Small intestine (tissue), 7 donors: ENCODE measurements at regions not wholly inside any gene's neighbourhood (a gene's known extent, or its start where the extent isn't known, plus 50 kb on each side); places are given as distances from the start of the nearest gene placed in this dataset.
"Not testable (repeated sequence)": the region's sequence is repeated elsewhere in the genome, so short reads cannot be mapped to it uniquely, and the experiment has no call there.

Source experiments
- DNase-seq, 2 donors: peaks; one replicate each; pipeline versions ENCODE4 v3.0.0 to v3.0.0-alpha.2; 2013
- FAIRE-seq: peaks from 2 replicates; lab custom pipeline; 2012; peaks lifted over from hg19 to GRCh38; lab: Jason Lieb, UNC
- H3K27ac ChIP-seq, 3 donors: one replicate each; pipeline ENCODE4 v1.5.1; 2013; ENCODE audit warnings: low read length in 2 of 3, mild to moderate bottlenecking in 2 of 3, control low read depth in 1 of 3, inconsistent platforms in 1 of 3, low read depth in 1 of 3, moderate library complexity in 1 of 3
- H3K27me3 ChIP-seq, 3 donors: one replicate each; pipeline ENCODE4 v1.6.1; 2013; ENCODE audit warnings: low read length in 3 of 3, inconsistent platforms in 1 of 3; ENCODE audit not compliant: control insufficient read depth in 3 of 3, insufficient read depth in 3 of 3
- H3K36me3 ChIP-seq, 3 donors: one replicate each; pipeline ENCODE4 v1.6.1; 2013; ENCODE audit warnings: low read length in 3 of 3, inconsistent platforms in 1 of 3, low read depth in 1 of 3, mild to moderate bottlenecking in 1 of 3, moderate library complexity in 1 of 3; ENCODE audit not compliant: control insufficient read depth in 3 of 3, insufficient read depth in 2 of 3
- H3K4me1 ChIP-seq, 3 donors: one replicate each; pipeline ENCODE4 v1.6.1; 2013; ENCODE audit warnings: low read length in 2 of 3, inconsistent platforms in 1 of 3, low read depth in 1 of 3, mild to moderate bottlenecking in 1 of 3, moderate library complexity in 1 of 3; ENCODE audit not compliant: control insufficient read depth in 3 of 3, insufficient read depth in 2 of 3
- H3K4me3 ChIP-seq, 3 donors: one replicate each; pipeline ENCODE4 v1.5.1; 2013; ENCODE audit warnings: low read length in 3 of 3, control low read depth in 1 of 3, inconsistent platforms in 1 of 3, low read depth in 1 of 3, mild to moderate bottlenecking in 1 of 3, moderate library complexity in 1 of 3
- H3K9me3 ChIP-seq, 2 donors: one replicate each; pipeline ENCODE4 v1.6.1; 2013; ENCODE audit warnings: low read depth in 1 of 2, low read length in 1 of 2; ENCODE audit not compliant: control insufficient read depth in 2 of 2, insufficient read depth in 1 of 2
- WGBS, 3 donors: extraction: QIAGEN DNeasy Blood & Tissue Kit; methylation state at CpG; one replicate each; pipeline ENCODE4 v1.1.7; 2013; 5-methylcytosine and 5-hydroxymethylcytosine counted together
- donor health status: healthy with polysubstance abuse.
- donor health status: control.
- donor health status: control.
- donor health status: Bipolar disorder and iron deficiency.
- donor health status: healthy.

DNA sequence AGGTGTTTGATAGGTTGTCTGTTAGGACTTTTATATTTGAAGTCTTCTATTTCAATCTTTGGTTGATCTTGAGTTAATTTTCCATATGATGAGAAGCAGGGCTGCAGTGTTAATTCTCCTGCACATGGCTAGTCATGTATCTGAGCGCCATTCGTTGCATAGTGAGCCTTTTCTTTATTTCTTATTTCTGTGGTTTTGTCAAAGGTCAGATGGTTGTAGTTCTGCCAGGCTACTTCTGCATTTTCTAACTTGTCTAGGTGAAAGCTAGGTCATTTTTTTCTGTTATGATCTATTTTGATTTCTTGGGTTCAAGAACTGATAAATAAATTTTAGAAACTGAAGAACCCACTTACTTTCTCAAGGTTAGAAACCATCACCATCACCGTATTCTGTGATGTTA lies 56.7 kb downstream of the CCDC74A start:
- FAIRE-seq (no peak), DNase-seq (no peak)
- 84 to 89% (median 85%) methylated on average over 3 of the region's 3 CpGs for WGBS, 3 donors
- H3K4me1 ChIP-seq: no peaks in the 10 kb centered on the region
- H3K9me3 ChIP-seq: no peaks in the 10 kb centered on the region
- no peaks in the 10 kb centered on the region for H3K36me3 ChIP-seq
- no peak overlapping the region for H3K27ac ChIP-seq
- no peak overlapping the region for H3K4me3 ChIP-seq
- H3K27me3 ChIP-seq: no peaks in the 10 kb centered on the region

DNA sequence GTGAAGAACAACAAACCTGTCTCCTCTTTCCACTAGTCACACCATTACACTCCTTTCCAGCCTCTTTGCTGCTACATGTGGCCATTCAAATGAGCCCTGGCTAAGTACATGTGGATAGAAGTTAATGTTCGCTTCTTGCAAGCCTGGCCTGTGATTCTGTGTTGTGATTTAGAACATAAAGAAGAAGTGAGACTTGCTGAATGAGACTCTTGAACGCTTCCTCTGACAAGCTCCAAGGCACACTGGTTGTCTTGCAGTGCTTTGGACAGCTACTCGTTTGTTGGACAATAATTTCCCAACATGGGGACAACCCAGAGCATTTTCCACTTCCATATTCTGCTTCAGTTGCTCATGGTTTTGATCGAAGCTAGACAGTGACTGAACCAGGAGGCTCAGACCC lies 57.3 kb downstream of the CCDC74A start:
- Histone ChIP-seq H3K27ac (no peak overlapping the region), H3K27me3 (no peaks in the 10 kb centered on the region), H3K9me3 (no peaks in the 10 kb centered on the region), H3K4me3 (no peak overlapping the region), H3K4me1 (no peaks in the 10 kb centered on the region), H3K36me3 (no peaks in the 10 kb centered on the region)
- FAIRE-seq (no peak), DNase-seq (no peak)
- 77 to 82% (median 77%) methylated on average over 4 of the region's 4 CpGs for WGBS, 3 donors

DNA sequence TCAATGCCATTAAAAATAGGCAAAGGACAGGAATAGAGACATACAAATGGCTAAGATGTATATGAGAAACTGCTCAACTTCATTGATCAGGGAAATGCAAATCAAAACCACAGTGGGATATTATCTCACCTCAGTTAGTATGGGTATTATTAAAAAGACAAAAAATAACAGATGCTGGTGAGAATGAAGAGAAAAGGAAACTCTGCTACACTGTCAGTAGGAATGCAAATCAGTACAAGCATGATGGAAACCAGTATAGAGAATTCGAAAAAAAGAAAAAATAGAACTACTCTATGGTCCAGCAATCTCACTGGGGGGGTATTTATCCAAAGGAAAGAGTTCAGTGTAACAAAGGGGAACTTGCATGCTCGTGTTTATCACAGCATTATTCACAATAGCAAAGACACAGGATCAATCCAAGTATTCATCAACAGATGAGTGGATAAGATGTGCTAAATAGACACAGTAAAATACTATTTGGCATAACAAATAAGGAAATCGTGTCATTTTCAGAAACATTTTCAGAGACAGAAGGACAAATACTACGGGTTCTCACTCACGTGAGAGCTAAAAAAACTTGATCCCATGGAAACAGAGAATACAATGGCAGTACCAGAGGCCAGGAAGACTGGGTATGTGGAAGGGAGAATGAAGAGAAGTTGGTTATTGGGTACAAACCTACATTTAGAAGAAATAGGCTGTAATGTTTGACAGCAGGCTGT lies 60.6 kb downstream of the CCDC74A start:
- WGBS, 3 donors: 64 to 74% (median 65%) methylated on average over 5 of the region's 5 CpGs
- H3K4me3 ChIP-seq: no peak overlapping the region
- H3K9me3 ChIP-seq: no peaks in the 10 kb centered on the region
- H3K27ac ChIP-seq: no peak overlapping the region
- no peaks in the 10 kb centered on the region for H3K36me3 ChIP-seq
- DNase-seq (no peak), FAIRE-seq (no peak)
- H3K27me3 ChIP-seq: no peaks in the 10 kb centered on the region
- H3K4me1 ChIP-seq: no peaks in the 10 kb centered on the region

DNA sequence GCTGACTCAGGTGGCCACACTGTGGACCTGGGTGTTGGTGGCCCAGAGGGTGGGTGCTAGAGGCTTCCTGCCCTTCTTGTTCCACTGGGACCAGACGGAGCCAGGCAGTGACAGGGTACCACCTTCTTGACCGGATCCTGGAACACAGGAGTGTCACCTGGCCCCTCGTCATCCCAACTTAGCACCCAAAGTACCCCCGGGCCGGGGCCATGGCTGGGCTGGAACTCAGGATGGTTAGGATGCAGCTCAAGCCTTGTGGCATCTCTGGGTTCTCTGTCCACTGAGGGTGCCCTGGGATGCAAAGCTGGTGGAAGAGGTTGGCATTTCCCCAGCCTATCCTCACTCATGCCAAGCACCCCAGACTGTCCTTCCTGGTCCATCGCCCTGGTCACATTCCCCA lies 61.4 kb downstream of the CCDC74A start:
- not testable (repeated sequence) for H3K36me3 ChIP-seq, DNase-seq, H3K4me1 ChIP-seq, FAIRE-seq, H3K27ac ChIP-seq, H3K4me3 ChIP-seq, H3K27me3 ChIP-seq, H3K9me3 ChIP-seq
- WGBS, 3 donors: 73 to 85% (median 84%) methylated on average over 6 of the region's 6 CpGs

DNA sequence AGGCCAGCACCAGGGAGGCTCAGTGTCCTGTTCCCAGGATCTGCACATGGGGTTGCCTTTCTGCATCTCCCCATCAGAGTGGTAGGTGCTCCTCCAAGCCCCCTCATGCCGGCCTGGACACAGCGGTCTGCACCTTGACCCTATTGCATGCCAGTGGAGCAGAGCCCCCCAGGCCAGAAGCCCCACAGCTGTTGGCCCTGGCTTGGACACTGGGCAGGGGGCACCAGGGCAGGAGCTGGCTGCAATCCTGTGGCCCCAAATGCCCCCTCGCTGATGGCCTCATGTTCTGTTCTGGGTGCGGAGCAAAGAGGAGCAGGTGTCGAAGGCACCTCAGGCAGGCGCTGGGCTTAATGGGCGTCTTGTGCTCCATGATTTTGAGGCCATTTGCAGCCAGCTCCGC lies 62.7 kb downstream of the CCDC74A start:
- Histone ChIP-seq H3K27me3 (no peaks in the 10 kb centered on the region), H3K4me1 (no peaks in the 10 kb centered on the region), H3K36me3 (no peaks in the 10 kb centered on the region), H3K9me3 (no peaks in the 10 kb centered on the region), H3K27ac (no peak overlapping the region), H3K4me3 (no peak overlapping the region)
- FAIRE-seq (no peak), DNase-seq (no peak)
- WGBS, 3 donors: 91 to 93% (median 92%) methylated on average over 8 of the region's 8 CpGs

DNA sequence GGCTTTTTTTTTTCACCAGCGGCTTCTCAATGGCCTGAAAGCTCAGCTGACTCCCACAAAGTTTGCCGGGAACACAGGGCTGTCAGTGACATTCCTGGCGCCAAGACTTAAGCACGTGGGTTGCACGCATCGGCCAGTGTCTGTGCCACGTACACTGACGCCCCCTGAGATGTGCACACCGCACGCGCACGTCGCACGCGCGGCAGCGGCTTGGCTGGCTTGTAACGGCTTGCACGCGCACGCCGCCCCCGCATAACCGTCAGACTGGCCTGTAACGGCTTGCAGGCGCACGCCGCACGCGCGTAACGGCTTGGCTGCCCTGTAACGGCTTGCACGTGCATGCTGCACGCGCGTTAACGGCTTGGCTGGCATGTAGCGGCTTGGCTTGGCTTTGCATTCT lies 63.2 kb downstream of the CCDC74A start:
- FAIRE-seq: no peak

DNA sequence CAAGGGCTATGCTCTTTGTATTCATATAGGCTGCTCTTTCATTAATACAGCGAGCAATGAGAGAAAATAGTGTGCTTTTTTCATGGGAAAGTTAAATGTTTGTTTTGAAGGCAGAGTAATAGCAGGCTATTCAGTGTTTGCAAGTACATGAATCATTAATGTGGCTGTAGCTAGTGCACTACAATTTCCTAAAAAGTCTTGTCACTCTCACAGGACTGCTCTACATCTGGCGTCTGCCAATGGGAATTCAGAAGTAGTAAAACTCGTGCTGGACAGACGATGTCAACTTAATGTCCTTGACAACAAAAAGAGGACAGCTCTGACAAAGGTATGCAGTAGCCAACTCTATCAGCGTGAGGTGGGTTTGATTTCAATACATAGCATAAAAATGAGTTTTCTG lies 68.9 kb downstream of the CCDC74A start:
- 41 to 50% (median 43%) methylated on average over 4 to 5 of the region's 5 CpGs for WGBS, 3 donors
- H3K4me3 ChIP-seq, H3K9me3 ChIP-seq, H3K27me3 ChIP-seq, FAIRE-seq, DNase-seq, H3K27ac ChIP-seq, H3K36me3 ChIP-seq, H3K4me1 ChIP-seq: not testable (repeated sequence)

More for the DNA sequence above, 63.2 kb downstream of the CCDC74A start:
- 89 to 92% (median 91%) methylated on average over 38 to 39 of the region's 39 CpGs for WGBS, 3 donors
- no peak for DNase-seq
- no peak overlapping the region for H3K27ac ChIP-seq
- no peaks in the 10 kb centered on the region for H3K27me3 ChIP-seq
- no peaks in the 10 kb centered on the region for H3K4me1 ChIP-seq
- H3K36me3 ChIP-seq: no peaks in the 10 kb centered on the region
- H3K9me3 ChIP-seq: no peaks in the 10 kb centered on the region
- H3K4me3 ChIP-seq: no peak overlapping the region

DNA sequence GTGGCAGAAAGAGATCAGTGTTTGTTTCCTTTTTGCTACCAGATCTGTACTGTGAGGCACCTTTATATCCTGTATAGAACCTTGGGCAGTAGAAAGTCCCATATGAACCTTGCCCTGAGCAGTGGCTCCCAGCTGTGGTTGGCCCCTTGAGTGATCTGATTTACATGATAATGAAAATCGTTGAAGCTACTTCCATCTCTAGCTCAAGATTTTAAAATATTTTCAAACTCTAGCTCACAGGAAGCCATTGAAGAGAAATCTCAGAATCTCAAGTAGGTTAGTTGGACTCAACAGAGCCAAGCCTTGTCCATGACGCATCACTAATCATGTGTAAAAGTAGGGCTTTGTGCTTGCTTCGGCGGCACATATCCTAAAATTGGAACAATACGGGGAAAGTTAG lies 74.8 kb downstream of the CCDC74A start:
- H3K27me3 ChIP-seq, DNase-seq, H3K4me3 ChIP-seq, H3K4me1 ChIP-seq, H3K27ac ChIP-seq, FAIRE-seq, H3K9me3 ChIP-seq, H3K36me3 ChIP-seq: not testable (repeated sequence)
- 57 to 73% (median 58%) methylated on average over 2 to 3 of the region's 5 CpGs for WGBS, 3 donors

DNA sequence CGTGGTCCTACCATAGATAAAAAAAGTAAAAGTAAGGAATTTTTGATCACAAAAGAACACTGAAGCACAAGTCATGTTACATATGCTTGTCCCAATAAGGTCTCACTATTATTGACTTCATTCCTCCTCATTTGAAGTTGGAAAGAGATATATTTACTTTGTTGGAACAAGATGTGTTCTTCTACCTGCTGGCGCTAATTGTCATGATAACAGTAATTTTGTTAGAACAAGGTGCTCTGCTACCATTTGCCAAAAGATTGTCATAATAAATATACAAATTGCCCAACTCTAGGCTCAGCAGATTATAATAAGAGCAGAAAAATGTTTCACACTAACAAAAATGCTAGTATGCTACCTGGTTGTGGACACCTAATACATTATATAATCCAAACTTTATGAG lies 77.0 kb downstream of the CCDC74A start:
- not testable (repeated sequence) for H3K4me3 ChIP-seq, H3K9me3 ChIP-seq, H3K4me1 ChIP-seq, DNase-seq, H3K27me3 ChIP-seq, FAIRE-seq, H3K27ac ChIP-seq, H3K36me3 ChIP-seq
- 75 to 89% (median 89%) methylated on average over 2 of the region's 2 CpGs for WGBS, 3 donors
